ENCODE measurements at regions not wholly inside any gene's neighbourhood (a gene's known extent, or its start where the extent isn't known, plus 50 kb on each side); places are given as distances from the start of the nearest gene placed in this dataset.

GRCh38 chr12:90211017-90211416, 502.4 kb upstream of the ATP2B1 start:
- no peak for TF ChIP-seq CTCF (IDR thresholded peaks at IDR 0.05)
- TF ChIP-seq POLR2A (IDR thresholded peaks at IDR 0.05), result no peak

All from thyroid gland (tissue), 4 donors.